Epithelial cell of esophagus (primary cell): ENCODE measurements at regions not wholly inside any gene's neighbourhood (a gene's known extent, or its start where the extent isn't known, plus 50 kb on each side); places are given as distances from the start of the nearest gene placed in this dataset.

Experiments used
- DNase-seq: peaks from one replicate; pipeline ENCODE4 v3.0.0; 2010; ENCODE audit warnings: low read depth
- H3K4me3 ChIP-seq: 2 replicates; pipeline ENCODE4 v1.5.1; 2011; ENCODE audit warnings: mild to moderate bottlenecking, low read length, control low read depth
- CTCF ChIP-seq: IDR thresholded peaks from 2 replicates; pipeline ENCODE4 v1.5.1; 2011; ENCODE audit warnings: low read depth, mild to moderate bottlenecking, low read length, control low read depth, inconsistent platforms; ENCODE audit not compliant: insufficient read depth; ENCODE audit errors: missing control alignments

GRCh38 chr3:189580190-189580589 lies 51.0 kb upstream of the TP63 start:
- no peak overlapping the region for H3K4me3 ChIP-seq
- no peak for TF ChIP-seq CTCF
- DNase-seq: no peak
